ENCODE measurements at regions not wholly inside any gene's neighbourhood (a gene's known extent, or its start where the extent isn't known, plus 50 kb on each side); places are given as distances from the start of the nearest gene placed in this dataset.

DNA sequence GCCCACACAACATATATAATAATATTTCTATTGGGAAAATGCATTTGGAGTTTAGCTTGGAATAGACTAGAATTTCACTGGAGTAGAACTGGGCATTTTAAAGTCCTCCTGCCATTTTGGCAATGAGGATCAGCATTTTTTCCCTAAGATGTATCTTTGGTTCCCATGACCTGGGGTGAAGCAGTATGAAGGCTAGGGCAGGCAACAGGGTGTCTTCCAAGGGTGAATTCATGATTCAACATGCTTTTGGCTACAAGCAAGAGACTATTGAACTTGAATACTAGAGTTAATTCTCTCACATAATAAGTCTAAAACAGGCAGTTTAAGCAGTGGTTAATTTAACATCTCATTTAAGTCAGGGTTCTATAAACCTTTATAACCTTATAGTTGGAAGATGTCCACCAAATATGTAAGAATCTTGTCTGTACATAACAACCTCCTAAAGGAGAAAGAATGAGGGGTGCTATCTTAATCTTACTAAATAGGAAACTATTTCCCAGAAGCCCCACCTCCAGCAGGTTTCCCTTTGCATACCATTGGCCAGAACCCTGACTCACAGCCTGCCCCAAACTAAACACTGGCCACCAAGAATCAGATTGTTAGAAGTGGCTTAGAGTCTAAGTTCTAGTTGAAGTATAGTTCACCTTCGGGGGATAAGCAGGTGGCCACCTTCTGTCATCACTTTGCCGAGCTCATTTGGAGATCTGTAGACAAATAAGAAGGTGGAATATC lies 96.0 kb upstream of the PRPS1L1 start:
- TF ChIP-seq EZH2 (IDR thresholded peaks at IDR 0.05; ENCODE audit: low read length, unreplicated experiment) (no peak), EZH2phosphoT487 (IDR thresholded peaks at IDR 0.05; ENCODE audit: borderline replicate concordance, low read length) (no peak)
- TF ChIP-seq, protein P1, sequence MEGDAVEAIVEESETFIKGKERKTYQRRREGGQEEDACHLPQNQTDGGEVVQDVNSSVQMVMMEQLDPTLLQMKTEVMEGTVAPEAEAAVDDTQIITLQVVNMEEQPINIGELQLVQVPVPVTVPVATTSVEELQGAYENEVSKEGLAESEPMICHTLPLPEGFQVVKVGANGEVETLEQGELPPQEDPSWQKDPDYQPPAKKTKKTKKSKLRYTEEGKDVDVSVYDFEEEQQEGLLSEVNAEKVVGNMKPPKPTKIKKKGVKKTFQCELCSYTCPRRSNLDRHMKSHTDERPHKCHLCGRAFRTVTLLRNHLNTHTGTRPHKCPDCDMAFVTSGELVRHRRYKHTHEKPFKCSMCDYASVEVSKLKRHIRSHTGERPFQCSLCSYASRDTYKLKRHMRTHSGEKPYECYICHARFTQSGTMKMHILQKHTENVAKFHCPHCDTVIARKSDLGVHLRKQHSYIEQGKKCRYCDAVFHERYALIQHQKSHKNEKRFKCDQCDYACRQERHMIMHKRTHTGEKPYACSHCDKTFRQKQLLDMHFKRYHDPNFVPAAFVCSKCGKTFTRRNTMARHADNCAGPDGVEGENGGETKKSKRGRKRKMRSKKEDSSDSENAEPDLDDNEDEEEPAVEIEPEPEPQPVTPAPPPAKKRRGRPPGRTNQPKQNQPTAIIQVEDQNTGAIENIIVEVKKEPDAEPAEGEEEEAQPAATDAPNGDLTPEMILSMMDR (conservative IDR thresholded peaks at IDR 0.05; ENCODE audit: low read depth, low read length), result no peak
